Effector memory CD4-positive, alpha-beta T cell (primary cell): ENCODE measurements at regions not wholly inside any gene's neighbourhood (a gene's known extent, or its start where the extent isn't known, plus 50 kb on each side); places are given as distances from the start of the nearest gene placed in this dataset.
"Not testable (repeated sequence)": the region's sequence is repeated elsewhere in the genome, so short reads cannot be mapped to it uniquely, and the experiment has no call there.

Source experiments
- DNase-seq, 3 donors: peaks; one replicate each; pipeline ENCODE4 v3.0.0-alpha.2; 2020
- H3K27ac ChIP-seq: 2 replicates; pipeline ENCODE4 v1.7.0; 2013; ENCODE audit warnings: mild to moderate bottlenecking, low read length, moderate library complexity; ENCODE audit not compliant: insufficient read depth, poor library complexity, severe bottlenecking
- H3K27me3 ChIP-seq: replicated peaks from 2 replicates; pipeline ENCODE4 v1.7.0; 2013; ENCODE audit warnings: mild to moderate bottlenecking, low read length; ENCODE audit not compliant: insufficient read depth, control insufficient read depth, poor library complexity, severe bottlenecking
- H3K36me3 ChIP-seq: 2 replicates; pipeline ENCODE4 v1.7.0; 2013; ENCODE audit warnings: mild to moderate bottlenecking, low read length, moderate library complexity; ENCODE audit not compliant: control insufficient read depth, insufficient read depth
- H3K4me1 ChIP-seq: 2 replicates; pipeline ENCODE4 v1.7.0; 2013; ENCODE audit warnings: low read length, mild to moderate bottlenecking; ENCODE audit not compliant: control insufficient read depth, insufficient read depth, poor library complexity, severe bottlenecking
- H3K4me3 ChIP-seq: 2 replicates; pipeline ENCODE4 v1.7.0; 2013; ENCODE audit warnings: low read length, low read depth, mild to moderate bottlenecking; ENCODE audit not compliant: insufficient read depth, poor library complexity, severe bottlenecking
- H3K9me3 ChIP-seq: 2 replicates; pipeline ENCODE4 v1.7.0; 2013; ENCODE audit warnings: mild to moderate bottlenecking, low read length, moderate library complexity; ENCODE audit not compliant: control insufficient read depth

DNA sequence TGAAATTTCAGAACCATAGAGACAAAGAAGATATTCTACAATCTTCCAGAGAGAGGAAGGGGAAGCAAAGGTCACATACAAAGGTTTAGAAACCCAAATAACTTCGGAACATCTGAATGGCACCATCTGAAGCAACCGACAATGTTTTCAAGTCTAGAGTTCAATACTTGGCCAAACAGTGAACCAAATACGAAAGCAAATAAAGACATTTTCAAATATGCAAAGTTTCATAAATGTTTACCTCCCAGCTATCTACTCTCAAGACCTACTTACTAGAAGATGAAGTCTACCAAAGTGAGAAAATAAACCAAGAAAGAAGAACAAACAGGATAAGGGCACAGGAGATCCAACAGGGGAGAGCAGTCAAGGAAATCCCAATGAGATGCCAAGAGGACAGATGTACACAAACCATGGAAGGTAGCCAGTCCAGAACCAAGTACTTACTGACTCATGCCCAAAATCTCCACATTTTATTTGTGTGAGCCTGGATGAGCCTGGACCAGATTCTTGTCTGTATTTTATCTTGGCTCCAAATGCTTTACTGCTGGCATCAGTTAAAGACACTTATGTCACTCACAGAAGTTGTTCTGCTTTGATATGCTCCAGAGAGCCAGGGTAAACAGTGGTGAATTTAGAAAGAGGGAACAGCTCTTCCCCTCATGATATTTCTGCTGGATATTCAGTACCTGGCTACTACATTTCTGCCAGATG is 173.3 kb downstream of the AVL9 start:
- not testable (repeated sequence) for H3K36me3 ChIP-seq, H3K4me1 ChIP-seq, H3K4me3 ChIP-seq, H3K27me3 ChIP-seq, H3K9me3 ChIP-seq, DNase-seq, H3K27ac ChIP-seq

- H3K9me3 ChIP-seq, H3K36me3 ChIP-seq, H3K4me3 ChIP-seq, H3K27ac ChIP-seq, DNase-seq, H3K27me3 ChIP-seq, H3K4me1 ChIP-seq: not testable (repeated sequence)
These were observed 172.3 kb downstream of the AVL9 start for GRCh38 chr7:32667586-32667985.

DNA sequence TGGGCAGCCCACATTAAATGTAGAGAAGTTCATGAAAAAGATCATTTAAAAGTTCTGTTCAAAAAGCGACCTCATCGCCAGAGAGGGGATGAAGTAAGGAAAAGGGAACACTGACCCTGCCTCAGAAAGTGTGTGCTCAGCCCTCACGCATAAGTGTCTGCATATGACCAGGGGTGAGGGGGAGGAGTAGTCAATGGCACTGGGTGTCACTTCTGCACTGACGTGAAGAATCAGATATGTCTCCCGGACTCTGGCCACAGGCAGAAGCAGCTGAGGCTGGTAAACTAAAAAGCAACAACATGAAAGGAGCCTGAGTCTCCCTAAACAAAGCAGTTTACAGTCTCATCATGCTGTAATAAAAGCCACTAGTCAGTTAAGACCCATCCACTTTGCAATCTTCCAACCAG is 168.5 kb downstream of the AVL9 start:
- not testable (repeated sequence) for H3K4me3 ChIP-seq, DNase-seq, H3K36me3 ChIP-seq, H3K27me3 ChIP-seq, H3K9me3 ChIP-seq, H3K4me1 ChIP-seq, H3K27ac ChIP-seq

DNA sequence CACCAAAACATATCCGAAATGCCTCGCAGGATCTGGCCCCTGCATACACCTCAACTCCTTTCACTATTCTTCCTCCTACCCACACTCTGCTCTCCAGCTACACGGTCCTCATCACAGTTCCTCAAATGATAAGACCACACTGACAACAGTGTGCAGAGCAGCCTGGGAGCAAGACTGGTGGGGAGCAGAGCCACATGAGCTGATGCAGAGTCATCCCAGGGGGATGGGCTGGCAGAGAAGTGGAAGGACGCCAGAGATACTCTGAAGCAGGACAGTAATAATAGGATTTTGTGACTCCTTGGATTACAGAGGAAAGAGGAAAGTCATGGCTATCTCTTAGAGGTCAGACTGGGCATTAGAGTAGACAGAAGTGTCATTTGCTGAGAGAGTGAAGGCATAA is 167.2 kb downstream of the AVL9 start:
- H3K9me3 ChIP-seq, DNase-seq, H3K4me1 ChIP-seq, H3K4me3 ChIP-seq, H3K27ac ChIP-seq, H3K36me3 ChIP-seq, H3K27me3 ChIP-seq: not testable (repeated sequence)

DNA sequence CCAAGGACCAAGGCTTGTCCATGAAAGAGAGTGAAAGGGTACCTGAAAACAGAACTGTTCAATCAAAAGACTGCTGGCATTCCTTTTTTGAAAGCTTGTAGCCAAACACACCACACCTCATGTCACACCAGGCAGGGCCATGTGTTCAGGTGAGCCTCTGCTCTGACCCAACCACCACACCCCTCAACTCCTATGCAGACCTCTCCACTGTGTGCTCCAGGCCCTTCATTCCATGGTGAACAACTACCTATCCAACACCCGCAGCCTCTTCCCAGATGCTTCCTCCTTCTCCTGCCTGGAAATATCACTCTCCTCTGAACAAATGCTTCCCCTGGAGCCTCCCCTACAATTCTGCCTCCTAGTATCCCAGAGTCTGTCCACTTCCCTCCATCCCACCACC is 166.6 kb downstream of the AVL9 start:
- Histone ChIP-seq H3K4me3 (no peak overlapping the region), H3K27ac (no peak overlapping the region), H3K4me1 (no peaks in the 10 kb centered on the region), H3K27me3 (no peaks in the 10 kb centered on the region), H3K36me3 (no peaks in the 10 kb centered on the region), H3K9me3 (no peaks in the 10 kb centered on the region)
- DNase-seq, result no peak

- Histone ChIP-seq H3K4me1 (no peaks in the 10 kb centered on the region), H3K27ac (no peak overlapping the region), H3K27me3 (no peaks in the 10 kb centered on the region), H3K9me3 (no peaks in the 10 kb centered on the region), H3K36me3 (no peaks in the 10 kb centered on the region), H3K4me3 (no peak overlapping the region)
- no peak for DNase-seq
These were observed 166.2 kb downstream of the AVL9 start for GRCh38 chr7:32661501-32661900.

DNA sequence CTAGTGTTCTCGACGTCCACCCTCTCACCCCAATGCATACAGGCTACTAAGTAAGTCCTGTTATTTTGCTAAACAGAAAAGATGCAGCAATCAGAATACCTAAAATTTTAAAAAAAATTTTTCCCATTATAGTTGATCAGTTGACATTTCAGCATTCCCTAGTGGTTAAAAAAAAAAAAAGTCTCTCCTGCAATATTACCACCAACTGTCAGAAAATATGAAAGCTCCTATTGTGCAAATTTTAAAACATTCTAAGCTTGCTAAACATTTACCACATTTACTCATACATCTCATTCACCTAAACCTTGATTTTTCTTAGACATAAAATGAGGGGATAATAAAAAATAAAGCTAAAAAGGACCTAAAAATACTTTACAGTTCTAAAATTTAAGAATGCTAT is 165.6 kb downstream of the AVL9 start:
- Histone ChIP-seq H3K36me3 (no peaks in the 10 kb centered on the region), H3K27ac (no peak overlapping the region), H3K4me1 (no peaks in the 10 kb centered on the region)

GRCh38 chr7:32659853-32660252 is 164.6 kb downstream of the AVL9 start:
- Histone ChIP-seq H3K9me3 (no peaks in the 10 kb centered on the region), H3K36me3 (no peaks in the 10 kb centered on the region), H3K27ac (no peak overlapping the region), H3K4me3 (no peak overlapping the region), H3K4me1 (no peaks in the 10 kb centered on the region), H3K27me3 (no peaks in the 10 kb centered on the region)
- no peak for DNase-seq

More for the DNA sequence above, 165.6 kb downstream of the AVL9 start:
- no peaks in the 10 kb centered on the region for H3K9me3 ChIP-seq
- no peak overlapping the region for H3K4me3 ChIP-seq
- no peak for DNase-seq
- no peaks in the 10 kb centered on the region for H3K27me3 ChIP-seq

DNA sequence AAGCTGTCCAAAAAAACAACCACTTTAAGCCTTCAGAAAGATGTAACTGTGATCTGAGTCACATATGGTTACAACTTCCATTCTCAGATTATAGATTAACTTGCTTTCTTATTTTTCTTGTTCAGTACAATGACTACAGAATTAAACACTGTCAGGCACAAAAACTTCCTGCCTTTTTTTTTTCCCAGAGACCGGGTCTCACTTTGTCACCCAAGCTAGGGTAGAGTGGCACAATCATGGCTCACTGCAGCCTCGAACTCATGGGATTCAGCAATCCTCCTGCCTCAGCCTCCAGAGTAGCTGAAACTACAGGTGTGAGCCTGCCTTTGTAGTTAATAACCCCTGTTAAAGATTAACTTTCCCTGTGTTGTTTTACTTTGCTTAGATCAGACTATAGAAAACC is 163.2 kb downstream of the AVL9 start:
- Histone ChIP-seq H3K4me3 (no peak overlapping the region), H3K9me3 (no peaks in the 10 kb centered on the region), H3K27me3 (no peaks in the 10 kb centered on the region), H3K27ac (no peak overlapping the region), H3K4me1 (no peaks in the 10 kb centered on the region), H3K36me3 (no peaks in the 10 kb centered on the region)
- DNase-seq, result no peak

GRCh38 chr7:32658034-32658433 is 162.7 kb downstream of the AVL9 start:
- H3K27me3 ChIP-seq, result no peaks in the 10 kb centered on the region
- no peaks in the 10 kb centered on the region for H3K9me3 ChIP-seq
- no peaks in the 10 kb centered on the region for H3K4me1 ChIP-seq
- DNase-seq, result no peak
- H3K4me3 ChIP-seq, result no peak overlapping the region
- no peak overlapping the region for H3K27ac ChIP-seq
- H3K36me3 ChIP-seq, result no peaks in the 10 kb centered on the region
